ENCODE measurements at regions not wholly inside any gene's neighbourhood (a gene's known extent, or its start where the extent isn't known, plus 50 kb on each side); places are given as distances from the start of the nearest gene placed in this dataset.

DNA sequence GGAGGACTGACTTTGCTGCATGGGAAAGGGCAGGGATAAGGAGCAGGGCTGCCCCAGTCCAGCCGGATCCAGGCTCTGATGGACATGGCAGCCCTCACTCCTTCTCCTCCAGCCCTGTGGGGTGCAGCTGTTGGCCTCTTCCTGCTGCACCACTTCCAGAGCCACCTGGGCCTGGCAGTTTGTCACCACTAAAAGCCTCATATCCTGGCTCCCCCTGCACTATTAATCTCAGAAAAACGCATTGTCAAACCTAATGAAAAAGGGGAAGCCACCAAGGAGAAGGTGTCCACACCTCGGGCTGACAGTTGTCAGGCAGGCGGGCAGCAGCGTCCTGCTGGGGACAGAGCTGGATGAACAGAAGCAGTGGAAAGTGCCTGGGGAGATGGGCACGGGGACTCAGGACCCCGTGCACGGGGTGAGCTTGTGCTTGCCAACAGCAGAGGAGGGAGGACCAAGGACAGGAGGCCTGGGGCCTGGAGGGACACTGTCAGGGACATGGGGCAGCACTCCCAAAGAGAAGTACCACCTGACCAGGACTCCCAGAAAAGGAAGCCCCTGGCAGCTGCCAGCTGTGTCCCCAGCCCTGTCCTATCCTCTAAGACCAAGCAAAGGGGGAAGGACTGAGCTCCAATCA lies 151.1 kb upstream of the TSHZ3 start:
- Mint-ChIP-seq H3K4me3 (no peak overlapping the region), H3K4me1 (ENCODE audit: low read depth in 2 of 2) (no peaks in the 10 kb centered on the region), H3K9me3 (no peaks in the 10 kb centered on the region), H3K36me3 (ENCODE audit: insufficient read depth) (no peaks in the 10 kb centered on the region), H3K27ac (no peak overlapping the region), H3K27me3 (peaks cover 29 to 60% of the 10 kb centered on the region in 2 donors)
- ATAC-seq (replicated peaks) (no peak), DNase-seq (no peak)

DNA sequence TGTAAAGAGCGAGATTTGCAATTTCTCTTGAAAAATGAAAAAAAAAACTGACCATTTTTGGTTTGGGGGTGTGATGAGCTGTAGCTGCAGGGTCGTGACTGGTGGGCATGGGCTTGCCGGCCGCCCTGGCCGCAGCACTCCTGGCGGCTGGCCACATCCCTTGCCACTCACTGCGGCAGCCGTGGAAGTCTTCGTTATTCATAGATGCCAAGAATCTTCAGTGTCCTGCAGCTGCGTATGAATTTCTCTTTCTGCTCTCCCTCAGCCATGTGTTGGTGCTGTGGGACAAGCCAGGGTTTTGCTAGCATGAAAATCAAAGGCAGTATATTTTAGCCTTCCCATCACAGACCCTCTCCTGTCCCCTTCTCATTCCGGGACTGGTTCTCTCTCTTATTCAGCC lies 151.7 kb upstream of the TSHZ3 start:
- Mint-ChIP-seq H3K9me3 (no peaks in the 10 kb centered on the region), H3K4me3 (no peak overlapping the region), H3K27ac (no peak overlapping the region), H3K36me3 (ENCODE audit: insufficient read depth) (no peaks in the 10 kb centered on the region), H3K27me3 (peaks cover 29 to 67% of the 10 kb centered on the region in 2 donors), H3K4me1 (ENCODE audit: low read depth in 2 of 2) (no peaks in the 10 kb centered on the region)
- no peak for ATAC-seq (replicated peaks)
- no peak for DNase-seq

DNA sequence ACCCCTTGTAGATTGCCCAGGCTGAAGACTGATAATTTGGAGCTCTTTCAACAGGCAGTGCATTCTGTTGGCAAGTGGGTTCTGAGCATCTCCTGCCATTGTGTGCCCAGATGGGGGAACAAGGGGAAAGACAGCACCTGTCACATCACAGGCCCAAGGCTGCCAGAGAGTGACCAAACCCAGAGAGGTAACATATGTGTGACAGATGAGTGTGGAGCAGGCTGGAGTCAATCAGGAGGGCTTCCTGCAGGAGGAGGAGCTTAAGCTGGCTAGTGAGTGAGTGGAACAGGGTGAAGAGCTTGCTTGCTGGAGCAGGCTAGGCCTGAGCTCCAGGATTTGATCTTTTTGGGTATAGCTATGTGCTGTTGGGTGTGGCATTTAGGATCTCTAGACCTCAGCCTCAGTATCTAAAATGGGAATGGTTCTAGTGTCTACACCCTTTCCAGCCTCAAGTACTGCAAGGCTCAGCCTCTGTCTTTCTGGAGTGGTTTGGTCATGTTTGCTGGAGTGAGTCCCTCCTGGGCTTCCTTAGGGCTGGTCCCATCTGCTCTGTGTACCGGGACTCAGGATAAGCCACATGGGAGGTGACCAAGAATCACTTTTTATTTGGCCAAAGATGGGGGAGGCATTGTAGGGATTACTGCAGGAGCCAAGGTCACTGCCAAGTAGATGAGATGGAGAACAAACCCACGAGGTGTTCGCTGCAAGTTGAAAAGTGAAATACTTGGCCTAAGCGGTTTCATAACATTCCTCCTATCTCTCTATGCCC lies 152.4 kb upstream of the TSHZ3 start:
- no peaks in the 10 kb centered on the region for H3K9me3 Mint-ChIP-seq
- no peak overlapping the region for H3K27ac Mint-ChIP-seq
- ATAC-seq (replicated peaks) (no peak), DNase-seq (no peak)
- H3K4me3 Mint-ChIP-seq = no peak overlapping the region
- no peaks in the 10 kb centered on the region for H3K36me3 Mint-ChIP-seq (ENCODE audit: insufficient read depth)
- peaks cover 33 to 68% of the 10 kb centered on the region in 2 donors for H3K27me3 Mint-ChIP-seq
- no peaks in the 10 kb centered on the region for H3K4me1 Mint-ChIP-seq (ENCODE audit: low read depth in 2 of 2)

DNA sequence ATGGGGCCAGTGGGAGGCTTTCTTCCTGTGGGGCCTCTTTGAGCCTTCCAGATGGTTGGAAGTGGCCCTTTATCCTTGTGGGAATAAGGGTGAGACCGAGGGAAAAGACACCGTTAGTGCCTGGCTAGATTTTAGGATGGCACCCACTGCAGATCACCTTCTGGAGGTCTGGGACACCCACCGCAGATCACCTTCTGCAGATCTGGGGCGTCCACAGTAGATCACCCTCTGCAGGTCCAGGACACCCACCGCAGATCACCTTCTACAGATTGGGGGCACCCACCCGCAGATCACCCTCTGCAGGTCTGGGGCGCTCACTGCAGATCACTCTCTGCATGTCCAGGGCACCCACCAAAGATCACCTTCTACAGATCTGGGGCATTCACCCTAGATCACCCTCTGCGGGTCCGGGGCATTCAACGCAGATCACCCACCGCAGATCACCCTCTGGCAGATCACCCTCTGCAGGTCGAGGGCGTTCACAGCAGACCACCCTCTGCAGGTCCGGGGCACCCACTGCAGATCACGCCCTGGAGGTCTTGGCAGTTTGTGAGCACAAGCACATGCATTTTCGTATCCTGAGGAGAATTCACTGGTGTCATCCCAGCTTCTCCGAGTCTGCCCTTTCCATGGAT lies 153.4 kb upstream of the TSHZ3 start:
- Mint-ChIP-seq H3K27me3 (peaks cover 36 to 72% of the 10 kb centered on the region in 2 donors), H3K27ac (no peak overlapping the region), H3K4me1 (ENCODE audit: low read depth in 2 of 2) (no peaks in the 10 kb centered on the region), H3K4me3 (no peak overlapping the region), H3K9me3 (no peaks in the 10 kb centered on the region), H3K36me3 (ENCODE audit: insufficient read depth) (no peaks in the 10 kb centered on the region)
- DNase-seq (no peak), ATAC-seq (replicated peaks) (no peak)

DNA sequence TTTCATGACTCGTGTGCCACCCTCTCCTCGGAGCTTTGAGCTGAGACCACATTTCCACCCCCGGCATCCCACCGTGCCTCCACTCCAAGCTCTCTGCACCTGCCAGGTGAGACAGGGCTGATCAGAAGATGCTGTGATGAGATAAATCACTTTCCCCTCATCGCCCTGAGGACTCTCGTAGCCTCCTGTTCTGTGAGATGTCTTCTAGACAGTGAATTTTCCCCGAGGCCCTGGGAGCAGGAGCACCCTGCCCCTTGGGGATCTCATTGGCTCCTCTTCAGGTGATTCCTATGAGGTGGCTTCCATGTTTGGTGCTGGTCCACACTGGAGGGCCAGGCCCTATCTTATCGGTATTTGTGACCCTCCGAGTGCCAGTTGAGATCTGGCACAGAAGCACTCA lies 154.0 kb upstream of the TSHZ3 start:
- DNase-seq (no peak), ATAC-seq (replicated peaks) (no peak)
- Mint-ChIP-seq H3K4me1 (ENCODE audit: low read depth in 2 of 2) (no peaks in the 10 kb centered on the region), H3K9me3 (no peaks in the 10 kb centered on the region), H3K36me3 (ENCODE audit: insufficient read depth) (no peaks in the 10 kb centered on the region), H3K4me3 (no peak overlapping the region), H3K27me3 (peaks cover 36 to 75% of the 10 kb centered on the region in 2 donors), H3K27ac (no peak overlapping the region)

DNA sequence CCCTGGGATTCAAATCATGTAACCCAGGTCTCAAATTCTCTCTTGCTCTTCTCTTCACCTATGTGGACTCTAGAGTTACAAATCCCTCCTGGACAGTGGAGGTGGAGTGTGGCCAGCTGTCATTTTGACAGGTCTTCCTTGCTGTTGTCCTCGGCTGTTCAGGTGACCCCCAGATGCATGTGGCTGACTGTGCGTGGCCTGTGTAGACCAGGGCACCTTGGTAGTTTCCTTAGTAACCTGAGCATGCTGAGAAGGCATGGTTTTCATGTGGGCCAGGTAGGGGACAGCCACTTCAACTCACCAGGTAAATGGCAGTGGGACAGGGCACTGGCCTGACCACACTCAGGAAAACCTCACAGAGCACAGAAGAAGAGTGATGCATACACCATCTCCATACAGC lies 155.0 kb upstream of the TSHZ3 start:
- Mint-ChIP-seq H3K4me1 (ENCODE audit: low read depth in 2 of 2) (no peaks in the 10 kb centered on the region), H3K9me3 (no peaks in the 10 kb centered on the region), H3K36me3 (ENCODE audit: insufficient read depth) (no peaks in the 10 kb centered on the region), H3K27ac (no peak overlapping the region), H3K27me3 (peaks cover 40 to 79% of the 10 kb centered on the region in 2 donors), H3K4me3 (no peak overlapping the region)
- no peak for ATAC-seq (replicated peaks)
- no peak for DNase-seq

DNA sequence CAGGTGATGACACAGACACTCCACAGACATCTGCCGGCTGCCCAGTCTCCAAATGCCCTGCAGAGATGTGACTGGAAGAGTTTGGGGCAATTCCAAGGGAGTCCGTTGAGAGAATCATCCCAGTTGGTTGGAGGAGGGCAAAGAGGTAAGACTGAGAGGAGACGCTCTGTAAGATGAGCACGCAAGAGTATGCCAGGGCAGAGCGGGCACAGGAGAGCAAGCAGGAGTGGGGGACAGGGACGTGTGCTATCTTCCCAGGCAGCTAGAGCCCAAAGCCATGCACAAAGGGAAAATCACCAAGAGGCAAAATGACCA lies 156.3 kb upstream of the TSHZ3 start:
- H3K27me3 Mint-ChIP-seq = peaks cover 35 to 70% of the 10 kb centered on the region in 2 donors
- no peak overlapping the region for H3K27ac Mint-ChIP-seq
- H3K4me3 Mint-ChIP-seq = no peak overlapping the region
- no peaks in the 10 kb centered on the region for H3K9me3 Mint-ChIP-seq
- no peaks in the 10 kb centered on the region for H3K4me1 Mint-ChIP-seq (ENCODE audit: low read depth in 2 of 2)
- no peak for ATAC-seq (replicated peaks)
- no peaks in the 10 kb centered on the region for H3K36me3 Mint-ChIP-seq (ENCODE audit: insufficient read depth)
- no peak for DNase-seq

DNA sequence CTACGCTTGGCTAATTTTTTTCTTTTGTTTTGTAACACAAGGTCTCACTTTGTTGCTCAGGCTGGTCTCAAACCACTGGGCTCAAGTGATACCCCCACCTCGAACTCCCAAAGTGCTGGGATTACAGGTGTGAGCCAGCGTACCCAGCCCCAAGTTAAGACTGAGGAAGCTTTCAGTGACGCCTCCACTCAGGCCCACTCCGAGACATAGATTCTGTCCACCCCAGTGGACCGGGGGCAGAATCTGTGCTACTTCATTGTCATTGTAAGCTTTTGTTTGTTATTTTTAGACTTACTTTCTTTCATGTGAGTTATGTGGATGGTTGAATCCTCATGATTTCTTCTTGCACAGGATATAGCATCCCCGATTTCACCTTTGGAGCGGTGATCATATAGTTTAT lies 156.9 kb upstream of the TSHZ3 start:
- no peak for DNase-seq
- Mint-ChIP-seq H3K4me1 (ENCODE audit: low read depth in 2 of 2) (no peaks in the 10 kb centered on the region), H3K27me3 (peaks cover 29 to 69% of the 10 kb centered on the region in 2 donors), H3K36me3 (ENCODE audit: insufficient read depth) (no peaks in the 10 kb centered on the region), H3K4me3 (no peak overlapping the region), H3K9me3 (no peaks in the 10 kb centered on the region), H3K27ac (no peak overlapping the region)
- ATAC-seq (replicated peaks) = no peak

DNA sequence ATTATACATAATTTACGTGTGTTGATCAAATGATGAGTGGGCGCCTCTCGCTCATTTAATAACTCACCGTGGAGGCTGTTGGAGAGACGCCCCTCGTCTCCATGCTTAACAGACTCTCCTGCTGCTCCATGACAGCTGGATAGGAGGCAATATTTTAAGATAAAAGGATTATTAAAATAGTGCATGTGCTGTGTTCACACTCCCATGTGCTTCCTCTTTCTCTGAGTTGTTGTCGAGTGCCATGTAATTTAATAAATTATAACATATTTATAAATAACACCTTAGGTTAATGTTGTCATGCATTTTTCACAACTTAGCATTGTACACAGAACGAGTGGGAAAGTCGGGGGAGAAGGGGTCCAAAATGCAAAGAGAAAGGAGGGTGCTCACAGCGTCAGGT lies 161.4 kb upstream of the TSHZ3 start:
- Mint-ChIP-seq H3K4me1 (ENCODE audit: low read depth in 2 of 2) (no peaks in the 10 kb centered on the region), H3K4me3 (no peak overlapping the region), H3K36me3 (ENCODE audit: insufficient read depth) (no peaks in the 10 kb centered on the region), H3K27me3 (peaks cover 10 to 36% of the 10 kb centered on the region in 2 donors), H3K27ac (no peak overlapping the region), H3K9me3 (no peaks in the 10 kb centered on the region)
- no peak for DNase-seq
- no peak for ATAC-seq (replicated peaks)

DNA sequence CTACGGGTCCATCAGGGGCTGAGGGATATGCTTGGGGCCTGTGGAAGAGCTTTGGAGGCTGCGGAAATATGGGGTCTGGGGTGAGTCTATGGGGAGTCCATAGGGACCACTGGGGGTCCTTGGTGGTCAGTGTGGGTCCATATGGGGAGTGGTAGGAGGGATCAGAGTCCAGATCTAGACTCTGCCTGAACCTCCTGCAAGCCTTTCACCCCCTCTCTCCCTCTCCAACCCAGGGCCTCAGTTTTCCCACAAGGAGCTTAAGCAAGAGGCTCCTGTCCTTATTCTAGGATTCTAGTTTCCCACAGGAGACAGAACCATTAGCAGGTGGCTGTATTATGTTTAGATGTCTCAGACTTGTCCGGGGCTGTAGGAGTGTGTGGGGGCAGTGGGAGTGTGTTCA lies 161.9 kb upstream of the TSHZ3 start:
- H3K27ac Mint-ChIP-seq = no peak overlapping the region
- no peaks in the 10 kb centered on the region for H3K9me3 Mint-ChIP-seq
- ATAC-seq (replicated peaks) = no peak
- peaks cover 10 to 32% of the 10 kb centered on the region in 2 donors for H3K27me3 Mint-ChIP-seq
- no peaks in the 10 kb centered on the region for H3K36me3 Mint-ChIP-seq (ENCODE audit: insufficient read depth)
- DNase-seq = no peak
- H3K4me3 Mint-ChIP-seq = no peak overlapping the region
- H3K4me1 Mint-ChIP-seq (ENCODE audit: low read depth in 2 of 2) = no peaks in the 10 kb centered on the region

DNA sequence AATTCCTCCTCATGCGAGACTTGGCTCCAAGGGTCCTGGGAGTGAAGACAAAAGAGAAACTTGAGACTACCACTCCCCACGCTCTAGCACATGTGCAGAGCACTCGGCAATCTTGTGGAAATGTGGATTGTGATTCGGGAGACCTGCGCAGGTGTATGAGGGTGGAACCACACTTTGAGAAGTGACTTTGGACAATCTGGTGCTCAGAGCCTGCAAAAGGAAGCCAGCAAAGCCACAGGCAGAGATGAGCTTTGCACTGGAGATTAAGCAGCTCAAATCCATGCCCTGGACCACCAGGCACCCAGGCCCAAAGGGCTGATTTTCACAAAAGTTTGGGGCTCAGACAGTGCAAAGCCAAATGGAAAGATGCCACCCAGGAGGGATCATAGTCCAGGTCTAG lies 162.5 kb upstream of the TSHZ3 start:
- Mint-ChIP-seq H3K27ac (no peak overlapping the region), H3K36me3 (ENCODE audit: insufficient read depth) (no peaks in the 10 kb centered on the region), H3K4me1 (ENCODE audit: low read depth in 2 of 2) (no peaks in the 10 kb centered on the region), H3K9me3 (no peaks in the 10 kb centered on the region), H3K4me3 (no peak overlapping the region), H3K27me3 (peaks cover 5 to 33% of the 10 kb centered on the region in 2 donors)
- ATAC-seq (replicated peaks) (no peak), DNase-seq (no peak)

DNA sequence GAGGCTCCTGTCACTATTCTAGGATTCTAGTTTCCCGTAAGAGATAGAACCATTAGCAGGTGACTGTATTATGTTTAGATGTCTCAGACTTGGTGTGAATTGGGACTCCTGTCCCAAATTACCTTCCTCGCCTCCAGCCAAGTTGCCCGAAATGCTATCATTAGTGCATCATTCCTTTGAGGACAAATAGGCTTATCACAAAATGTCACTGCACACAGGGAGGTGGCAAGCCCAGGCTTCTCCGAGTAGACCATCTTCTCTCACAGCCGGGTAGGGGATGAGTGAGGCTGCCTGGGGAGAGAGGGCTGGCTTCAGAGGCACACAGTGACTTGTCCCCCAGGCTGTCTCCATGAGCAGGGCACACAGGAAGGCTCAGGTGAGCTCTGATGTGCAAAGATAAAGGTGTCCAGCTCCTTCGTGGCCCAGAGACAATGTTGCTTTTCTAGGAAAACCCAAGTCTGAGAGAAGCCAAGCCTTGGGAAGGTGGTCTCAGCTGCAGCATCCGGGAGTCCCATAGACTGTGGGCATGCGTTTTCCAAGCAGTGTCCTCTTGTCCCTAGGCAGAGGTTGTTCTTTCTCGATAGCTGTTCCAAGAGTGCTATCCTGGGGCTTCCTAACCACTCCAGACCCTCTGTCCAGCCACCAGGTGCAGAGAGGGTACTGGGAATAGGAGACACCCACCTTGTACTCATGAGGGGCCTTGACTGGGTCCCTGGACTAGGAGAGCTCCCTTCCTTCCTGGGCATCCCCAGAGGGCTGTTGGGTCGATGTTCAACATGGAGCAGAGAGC lies 163.1 kb upstream of the TSHZ3 start:
- Mint-ChIP-seq H3K27me3 (peaks cover 4 to 38% of the 10 kb centered on the region in 2 donors), H3K36me3 (ENCODE audit: insufficient read depth) (no peaks in the 10 kb centered on the region), H3K27ac (no peak overlapping the region), H3K4me1 (ENCODE audit: low read depth in 2 of 2) (no peaks in the 10 kb centered on the region), H3K9me3 (no peaks in the 10 kb centered on the region), H3K4me3 (no peak overlapping the region)
- DNase-seq (no peak), ATAC-seq (replicated peaks) (no peak)

DNA sequence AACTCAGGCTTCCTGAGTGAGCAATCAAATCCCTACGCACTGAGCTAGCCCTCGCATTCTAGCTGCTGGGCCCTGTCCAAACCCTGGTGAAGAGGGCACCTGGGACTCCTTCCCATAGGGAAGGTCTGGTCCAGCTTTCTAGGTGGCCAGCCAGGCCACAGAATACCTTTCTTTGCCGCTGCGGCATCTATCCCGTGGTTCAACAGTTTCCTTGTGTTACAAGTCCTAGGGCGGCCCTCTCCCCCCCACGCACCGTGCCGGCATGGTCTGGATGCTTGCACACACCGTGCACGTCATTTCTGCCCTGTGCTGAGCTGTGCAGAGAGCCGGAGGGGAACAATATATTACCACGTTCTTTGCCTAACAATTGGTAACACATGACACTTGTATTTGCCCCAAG lies 164.6 kb upstream of the TSHZ3 start:
- no peaks in the 10 kb centered on the region for H3K36me3 Mint-ChIP-seq (ENCODE audit: insufficient read depth)
- H3K27ac Mint-ChIP-seq = no peak overlapping the region
- H3K9me3 Mint-ChIP-seq = no peaks in the 10 kb centered on the region
- no peak overlapping the region for H3K4me3 Mint-ChIP-seq
- DNase-seq (no peak), ATAC-seq (replicated peaks) (no peak)
- H3K27me3 Mint-ChIP-seq = peaks cover 4 to 24% of the 10 kb centered on the region in 2 donors
- H3K4me1 Mint-ChIP-seq (ENCODE audit: low read depth in 2 of 2) = no peaks in the 10 kb centered on the region

All from effector memory CD8-positive, alpha-beta T cell (primary cell).